GM12891 (cell line): ENCODE measurements at regions not wholly inside any gene's neighbourhood (a gene's known extent, or its start where the extent isn't known, plus 50 kb on each side); places are given as distances from the start of the nearest gene placed in this dataset.

Experiments used
- PAX5 ChIP-seq: IDR thresholded peaks from 2 replicates; pipeline ENCODE4 v1.6.1; 2011; ENCODE audit warnings: low read length, moderate library complexity, mild to moderate bottlenecking; ENCODE audit not compliant: insufficient read depth, severe bottlenecking
- POLR2A ChIP-seq: IDR thresholded peaks from 2 replicates; pipeline ENCODE4 v1.6.1; 2011; ENCODE audit warnings: low read depth, low read length, control low read depth
- POLR2AphosphoS5 ChIP-seq: IDR thresholded peaks from 2 replicates; pipeline ENCODE4 v1.6.1; 2011; ENCODE audit warnings: low read depth, low read length, control low read depth
- POU2F2 ChIP-seq: IDR thresholded peaks from 2 replicates; pipeline ENCODE4 v1.6.1; 2011; ENCODE audit warnings: low read depth, mild to moderate bottlenecking, control low read depth, low read length, moderate library complexity
- SPI1 ChIP-seq: IDR thresholded peaks from 2 replicates; pipeline ENCODE4 v1.6.1; 2011; ENCODE audit warnings: low read depth, low read length, control low read depth
- TAF1 ChIP-seq: IDR thresholded peaks from 2 replicates; pipeline ENCODE4 v1.6.1; 2011; ENCODE audit warnings: low read depth, low read length, control low read depth

- TF ChIP-seq POLR2A (no peak), TAF1 (no peak), POLR2AphosphoS5 (no peak), SPI1 (no peak), PAX5 (no peak), POU2F2 (no peak)
Observed at GRCh38 chr18:75558790-75559189, 131.3 kb upstream of the SMIM21 start.
